ENCODE measurements at regions not wholly inside any gene's neighbourhood (a gene's known extent, or its start where the extent isn't known, plus 50 kb on each side); places are given as distances from the start of the nearest gene placed in this dataset.

DNA sequence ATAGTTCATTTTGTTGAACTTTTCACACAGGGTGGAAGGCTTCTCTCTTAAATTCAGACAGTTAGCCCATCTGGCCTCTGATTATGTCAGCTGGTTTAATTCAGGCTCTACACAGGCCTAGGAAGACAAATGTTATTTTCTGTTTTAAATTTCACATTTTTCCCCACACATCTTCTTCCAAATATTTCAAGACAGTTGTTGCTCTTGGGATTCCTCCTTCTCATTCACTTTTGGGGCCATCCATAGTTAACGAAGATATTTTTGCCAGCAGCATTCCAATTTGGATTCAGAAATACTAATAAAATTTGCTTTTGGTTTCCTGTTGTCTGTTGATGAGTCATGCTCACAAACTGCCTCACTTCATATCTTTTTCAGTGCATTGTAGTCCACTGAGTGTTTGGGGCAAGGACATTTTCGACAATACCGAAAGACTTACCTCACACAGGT lies 475.4 kb downstream of the DMAC1 start:
- TF ChIP-seq, protein P1, sequence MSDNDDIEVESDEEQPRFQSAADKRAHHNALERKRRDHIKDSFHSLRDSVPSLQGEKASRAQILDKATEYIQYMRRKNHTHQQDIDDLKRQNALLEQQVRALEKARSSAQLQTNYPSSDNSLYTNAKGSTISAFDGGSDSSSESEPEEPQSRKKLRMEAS (IDR thresholded peaks at IDR 0.05; ENCODE audit: low read depth): no peak
- TF ChIP-seq RFX5 (IDR thresholded peaks at IDR 0.05; ENCODE audit: low read length) (no peak), ELF1 (IDR thresholded peaks at IDR 0.05) (no peak)
- Histone ChIP-seq H3F3A (replicated peaks; ENCODE audit: insufficient read depth) (no peaks in the 10 kb centered on the region), H3K27ac (ENCODE audit: low read depth in 2 of 2, low read length in 1 of 2) (no peak overlapping the region; a peak in 1 of 4 replicates), H3K4me3 (ENCODE audit: low read depth in 2 of 2, low read length in 1 of 2) (no peak overlapping the region), H3K27me3 (ENCODE audit: insufficient read depth) (no peaks in the 10 kb centered on the region), H3K79me2 (ENCODE audit: insufficient read depth) (no peaks in the 10 kb centered on the region), H3K36me3 (replicated peaks in 1 of 2; ENCODE audit: control insufficient read depth in 1 of 2, insufficient read depth in 2 of 2, low read length in 1 of 2) (no peaks in the 10 kb centered on the region), H3K9me3 (no peaks in the 10 kb centered on the region), H2AFZ (ENCODE audit: low read depth) (no peak overlapping the region), H3K9ac (no peak overlapping the region), H3K4me1 (ENCODE audit: control insufficient read depth in 1 of 2, insufficient read depth in 2 of 2, low read depth in 1 of 2, low read length in 1 of 2) (peaks cover 4 to 6% of the 10 kb centered on the region in 2 experiments; a peak in 2 of 4 replicates), H4K20me1 (ENCODE audit: insufficient read depth) (no peaks in the 10 kb centered on the region), H3K4me2 (no peak overlapping the region), H3K9me2 (no peaks in the 10 kb centered on the region)
- no peak for DNase-seq
- CTCF ChIA-PET: no interaction called here
- POLR2A ChIA-PET: no interaction called here
- WGBS (ENCODE audit: low lambda C conversion rate): 75% methylated on average over 3 of the region's 3 CpGs

DNA sequence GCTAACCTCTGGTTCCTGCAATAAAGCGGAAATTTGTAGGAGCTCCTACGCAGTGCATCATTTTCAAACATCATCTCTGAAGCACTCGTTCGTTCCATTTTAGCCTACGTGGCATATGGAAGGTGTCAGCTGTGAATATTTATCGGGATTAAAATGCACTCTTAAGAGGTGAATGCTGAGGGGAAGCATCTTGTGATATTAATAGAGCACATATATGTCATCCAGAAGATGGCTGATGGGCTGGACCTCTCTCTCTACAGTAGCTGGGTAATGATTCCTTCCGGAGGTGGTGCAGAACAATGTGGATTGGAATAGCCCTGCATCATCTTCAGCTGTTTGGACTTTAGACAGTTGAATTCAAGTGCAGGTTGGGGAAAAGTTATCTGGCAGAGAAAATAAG lies 478.7 kb downstream of the DMAC1 start:
- H3K4me1 ChIP-seq (ENCODE audit: control insufficient read depth in 1 of 2, insufficient read depth in 2 of 2, low read depth in 1 of 2, low read length in 1 of 2): peaks cover 4 to 6% of the 10 kb centered on the region in 2 experiments; a peak in 2 of 4 replicates
- H3K4me3 ChIP-seq (ENCODE audit: low read depth in 2 of 2, low read length in 1 of 2): no peak overlapping the region
- H3K79me2 ChIP-seq (ENCODE audit: insufficient read depth): no peaks in the 10 kb centered on the region
- H2AFZ ChIP-seq (ENCODE audit: low read depth): no peak overlapping the region
- no peak for DNase-seq
- H3K9me2 ChIP-seq: no peaks in the 10 kb centered on the region
- no peaks in the 10 kb centered on the region for H3K36me3 ChIP-seq (replicated peaks in 1 of 2; ENCODE audit: control insufficient read depth in 1 of 2, insufficient read depth in 2 of 2, low read length in 1 of 2)
- no peaks in the 10 kb centered on the region for H3K9me3 ChIP-seq
- no peaks in the 10 kb centered on the region for H3F3A ChIP-seq (replicated peaks; ENCODE audit: insufficient read depth)
- 91% methylated on average over 7 of the region's 7 CpGs for WGBS (ENCODE audit: low lambda C conversion rate)
- peak overlapping the region in 1 of 2 experiments; percentile 36; a peak in 2 of 4 replicates for H3K27ac ChIP-seq (ENCODE audit: low read depth in 2 of 2, low read length in 1 of 2)
- no peaks in the 10 kb centered on the region for H4K20me1 ChIP-seq (ENCODE audit: insufficient read depth)
- no peaks in the 10 kb centered on the region for H3K27me3 ChIP-seq (ENCODE audit: insufficient read depth)
- ChIA-PET POLR2A (no interaction called here), CTCF (interaction anchor here (0.6 to 0.9 kb wide), 3 partner anchors 22 to 268 kb away, joined by 3 to 4 read pairs (median 3); no protein-coding TSS in a partner anchor)
- no peak overlapping the region for H3K9ac ChIP-seq
- H3K4me2 ChIP-seq: no peak overlapping the region
- TF ChIP-seq RFX5 (IDR thresholded peaks at IDR 0.05; ENCODE audit: low read length) (no peak), TAF1 (IDR thresholded peaks at IDR 0.05; ENCODE audit: borderline replicate concordance, low read depth, low read length) (no peak), EZH2phosphoT487 (IDR thresholded peaks at IDR 0.05; ENCODE audit: borderline replicate concordance, low read depth) (no peak), SIN3A (IDR thresholded peaks at IDR 0.05; ENCODE audit: borderline replicate concordance, low read depth, low read length) (no peak), NFIC (IDR thresholded peaks at IDR 0.05; ENCODE audit: borderline replicate concordance) (no peak)
- TF ChIP-seq, protein P2, sequence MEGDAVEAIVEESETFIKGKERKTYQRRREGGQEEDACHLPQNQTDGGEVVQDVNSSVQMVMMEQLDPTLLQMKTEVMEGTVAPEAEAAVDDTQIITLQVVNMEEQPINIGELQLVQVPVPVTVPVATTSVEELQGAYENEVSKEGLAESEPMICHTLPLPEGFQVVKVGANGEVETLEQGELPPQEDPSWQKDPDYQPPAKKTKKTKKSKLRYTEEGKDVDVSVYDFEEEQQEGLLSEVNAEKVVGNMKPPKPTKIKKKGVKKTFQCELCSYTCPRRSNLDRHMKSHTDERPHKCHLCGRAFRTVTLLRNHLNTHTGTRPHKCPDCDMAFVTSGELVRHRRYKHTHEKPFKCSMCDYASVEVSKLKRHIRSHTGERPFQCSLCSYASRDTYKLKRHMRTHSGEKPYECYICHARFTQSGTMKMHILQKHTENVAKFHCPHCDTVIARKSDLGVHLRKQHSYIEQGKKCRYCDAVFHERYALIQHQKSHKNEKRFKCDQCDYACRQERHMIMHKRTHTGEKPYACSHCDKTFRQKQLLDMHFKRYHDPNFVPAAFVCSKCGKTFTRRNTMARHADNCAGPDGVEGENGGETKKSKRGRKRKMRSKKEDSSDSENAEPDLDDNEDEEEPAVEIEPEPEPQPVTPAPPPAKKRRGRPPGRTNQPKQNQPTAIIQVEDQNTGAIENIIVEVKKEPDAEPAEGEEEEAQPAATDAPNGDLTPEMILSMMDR (IDR thresholded peaks at IDR 0.05): no peak

DNA sequence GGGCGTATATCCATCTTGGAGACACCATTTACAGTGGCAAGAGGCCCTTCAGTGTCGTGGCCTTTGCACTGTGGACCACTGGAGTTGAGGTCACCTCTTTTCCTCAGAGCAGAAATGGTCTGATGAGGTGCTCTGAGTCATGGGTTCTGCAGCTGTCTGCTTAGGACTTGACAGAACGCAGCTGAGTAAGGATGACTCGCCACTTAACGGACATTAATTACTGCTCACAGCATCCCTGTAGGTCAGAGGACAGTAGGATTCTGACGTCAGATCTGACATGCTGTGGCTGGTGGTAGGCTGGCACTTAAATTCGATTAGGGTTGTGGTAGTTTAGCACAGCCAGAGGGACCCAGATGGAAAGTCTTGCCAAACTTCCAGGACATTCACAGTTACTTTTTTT lies 479.4 kb downstream of the DMAC1 start:
- WGBS (ENCODE audit: low lambda C conversion rate): 8% methylated on average over 7 of the region's 7 CpGs
- Histone ChIP-seq H3K27ac (ENCODE audit: low read depth in 2 of 2, low read length in 1 of 2) (peak overlapping the region in 1 of 2 experiments; percentile 36; a peak in 3 of 4 replicates), H3K4me2 (no peak overlapping the region), H3K9me3 (no peaks in the 10 kb centered on the region), H3K27me3 (ENCODE audit: insufficient read depth) (no peaks in the 10 kb centered on the region), H4K20me1 (ENCODE audit: insufficient read depth) (no peaks in the 10 kb centered on the region), H3K9ac (no peak overlapping the region), H2AFZ (ENCODE audit: low read depth) (no peak overlapping the region), H3K9me2 (no peaks in the 10 kb centered on the region), H3K79me2 (ENCODE audit: insufficient read depth) (no peaks in the 10 kb centered on the region), H3F3A (replicated peaks; ENCODE audit: insufficient read depth) (no peaks in the 10 kb centered on the region), H3K36me3 (replicated peaks in 1 of 2; ENCODE audit: control insufficient read depth in 1 of 2, insufficient read depth in 2 of 2, low read length in 1 of 2) (no peaks in the 10 kb centered on the region), H3K4me1 (ENCODE audit: control insufficient read depth in 1 of 2, insufficient read depth in 2 of 2, low read depth in 1 of 2, low read length in 1 of 2) (peaks cover 4 to 6% of the 10 kb centered on the region in 2 experiments; a peak in 2 of 4 replicates), H3K4me3 (ENCODE audit: low read depth in 2 of 2, low read length in 1 of 2) (no peak overlapping the region)
- ChIA-PET CTCF (interaction anchor here (0.9 to 1.3 kb wide), 3 partner anchors 16 to 267 kb away, joined by 3 to 4 read pairs (median 3); no protein-coding TSS in a partner anchor), POLR2A (no interaction called here)
- DNase-seq: peak; percentile 19
- TF ChIP-seq ELF1 (IDR thresholded peaks at IDR 0.05) (no peak), YY1 (IDR thresholded peaks at IDR 0.05; ENCODE audit: low read depth) (no peak), GABPA (IDR thresholded peaks at IDR 0.05; ENCODE audit: low read depth) (no peak), SIN3A (IDR thresholded peaks at IDR 0.05; ENCODE audit: borderline replicate concordance, low read depth, low read length) (peak; percentile 75; the same call in 1 of the 2 replicates), TEAD4 (IDR thresholded peaks at IDR 0.05; ENCODE audit: borderline replicate concordance, insufficient read depth) (peak; percentile 59; the same call in 1 of the 2 replicates), POLR2AphosphoS5 (IDR thresholded peaks at IDR 0.05; ENCODE audit: low read depth, low read length) (peak; percentile 65; the same call in 1 of the 2 replicates), MXI1 (IDR thresholded peaks at IDR 0.05; ENCODE audit: low read depth, low read length) (no peak)
- TF ChIP-seq, protein P3, sequence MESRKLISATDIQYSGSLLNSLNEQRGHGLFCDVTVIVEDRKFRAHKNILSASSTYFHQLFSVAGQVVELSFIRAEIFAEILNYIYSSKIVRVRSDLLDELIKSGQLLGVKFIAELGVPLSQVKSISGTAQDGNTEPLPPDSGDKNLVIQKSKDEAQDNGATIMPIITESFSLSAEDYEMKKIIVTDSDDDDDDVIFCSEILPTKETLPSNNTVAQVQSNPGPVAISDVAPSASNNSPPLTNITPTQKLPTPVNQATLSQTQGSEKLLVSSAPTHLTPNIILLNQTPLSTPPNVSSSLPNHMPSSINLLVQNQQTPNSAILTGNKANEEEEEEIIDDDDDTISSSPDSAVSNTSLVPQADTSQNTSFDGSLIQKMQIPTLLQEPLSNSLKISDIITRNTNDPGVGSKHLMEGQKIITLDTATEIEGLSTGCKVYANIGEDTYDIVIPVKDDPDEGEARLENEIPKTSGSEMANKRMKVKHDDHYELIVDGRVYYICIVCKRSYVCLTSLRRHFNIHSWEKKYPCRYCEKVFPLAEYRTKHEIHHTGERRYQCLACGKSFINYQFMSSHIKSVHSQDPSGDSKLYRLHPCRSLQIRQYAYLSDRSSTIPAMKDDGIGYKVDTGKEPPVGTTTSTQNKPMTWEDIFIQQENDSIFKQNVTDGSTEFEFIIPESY (IDR thresholded peaks at IDR 0.05; ENCODE audit: borderline replicate concordance, low read depth): no peak

Data from SK-N-SH (cell line).